SK-N-SH (cell line): ENCODE measurements at regions not wholly inside any gene's neighbourhood (a gene's known extent, or its start where the extent isn't known, plus 50 kb on each side); places are given as distances from the start of the nearest gene placed in this dataset.

Experiments used
- CHD2 ChIP-seq: fragments of 150-350 bp; IDR thresholded peaks from 2 replicates; pipeline ENCODE4 v1.6.1; 2018; ENCODE audit warnings: low read length; ENCODE audit not compliant: partially characterized antibody
- POLR2AphosphoS5 ChIP-seq: IDR thresholded peaks from 2 replicates; pipeline ENCODE4 v1.6.1; 2012; ENCODE audit warnings: low read depth, low read length
- RCOR1 ChIP-seq: fragments of 150-350 bp; IDR thresholded peaks from 2 replicates; pipeline ENCODE4 v1.6.1; 2017; ENCODE audit warnings: antibody characterized with exemption, low read length
- RXRA ChIP-seq: IDR thresholded peaks from 2 replicates; pipeline ENCODE4 v1.4.0; 2012; ENCODE audit warnings: low read depth, mild to moderate bottlenecking, borderline replicate concordance
- TF ChIP-seq, protein P1 (sequence below): fragments of 200-600 bp; sonication (generic); IDR thresholded peaks from 2 replicates; pipeline ENCODE4 v1.6.1; 2017; ENCODE audit warnings: antibody characterized with exemption, mild to moderate bottlenecking, moderate library complexity

DNA sequence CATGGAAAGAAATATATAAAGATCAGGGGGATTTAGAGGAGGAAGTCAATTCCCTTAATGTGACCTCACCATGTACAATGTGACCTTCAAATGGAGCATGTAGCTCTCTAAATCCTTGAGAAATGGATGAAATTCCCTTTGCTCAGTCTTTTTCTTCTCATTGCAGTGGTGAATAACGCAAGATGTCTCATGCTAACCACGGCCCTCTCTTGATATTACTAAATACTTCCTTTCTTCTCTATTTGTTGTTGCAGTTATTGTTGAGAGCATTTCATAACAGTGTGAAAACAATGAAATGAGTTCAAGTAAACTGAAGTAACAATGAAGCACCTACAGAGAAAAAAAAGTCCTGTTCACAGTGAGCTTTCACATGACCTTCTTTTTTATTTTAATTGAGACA is 55.6 kb downstream of the ZNF281 start:
- TF ChIP-seq CHD2: no peak
- TF ChIP-seq, protein P1, sequence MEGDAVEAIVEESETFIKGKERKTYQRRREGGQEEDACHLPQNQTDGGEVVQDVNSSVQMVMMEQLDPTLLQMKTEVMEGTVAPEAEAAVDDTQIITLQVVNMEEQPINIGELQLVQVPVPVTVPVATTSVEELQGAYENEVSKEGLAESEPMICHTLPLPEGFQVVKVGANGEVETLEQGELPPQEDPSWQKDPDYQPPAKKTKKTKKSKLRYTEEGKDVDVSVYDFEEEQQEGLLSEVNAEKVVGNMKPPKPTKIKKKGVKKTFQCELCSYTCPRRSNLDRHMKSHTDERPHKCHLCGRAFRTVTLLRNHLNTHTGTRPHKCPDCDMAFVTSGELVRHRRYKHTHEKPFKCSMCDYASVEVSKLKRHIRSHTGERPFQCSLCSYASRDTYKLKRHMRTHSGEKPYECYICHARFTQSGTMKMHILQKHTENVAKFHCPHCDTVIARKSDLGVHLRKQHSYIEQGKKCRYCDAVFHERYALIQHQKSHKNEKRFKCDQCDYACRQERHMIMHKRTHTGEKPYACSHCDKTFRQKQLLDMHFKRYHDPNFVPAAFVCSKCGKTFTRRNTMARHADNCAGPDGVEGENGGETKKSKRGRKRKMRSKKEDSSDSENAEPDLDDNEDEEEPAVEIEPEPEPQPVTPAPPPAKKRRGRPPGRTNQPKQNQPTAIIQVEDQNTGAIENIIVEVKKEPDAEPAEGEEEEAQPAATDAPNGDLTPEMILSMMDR: no peak
- no peak for TF ChIP-seq RXRA
- TF ChIP-seq POLR2AphosphoS5: no peak
- TF ChIP-seq RCOR1: no peak
